ENCODE measurements at regions not wholly inside any gene's neighbourhood (a gene's known extent, or its start where the extent isn't known, plus 50 kb on each side); places are given as distances from the start of the nearest gene placed in this dataset.

GRCh38 chr6:1007159-1007558 is 304.7 kb upstream of the FOXQ1 start:
- TF ChIP-seq EZH2 (IDR thresholded peaks at IDR 0.05; ENCODE audit: insufficient read depth, poor library complexity, severe bottlenecking) (no peak), EZH2phosphoT487 (IDR thresholded peaks at IDR 0.05; ENCODE audit: insufficient read depth, low read depth) (no peak)

Data from GM23248 (cell line).